BE2C (cell line): ENCODE measurements at regions not wholly inside any gene's neighbourhood (a gene's known extent, or its start where the extent isn't known, plus 50 kb on each side); places are given as distances from the start of the nearest gene placed in this dataset.

Source experiments
- DNase-seq: peaks from one replicate; pipeline ENCODE4 v3.0.0-alpha.2; 2020
- H3K27me3 ChIP-seq: fragments of 250-450 bp; sonication (Bioruptor Pico); 2 replicates; pipeline ENCODE4 v1.5.1; 2020; ENCODE audit warnings: mild to moderate bottlenecking
- H3K36me3 ChIP-seq: fragments of 250-450 bp; sonication (Bioruptor Pico); 2 replicates; pipeline ENCODE4 v1.5.1; 2020; ENCODE audit warnings: mild to moderate bottlenecking
- H3K4me1 ChIP-seq: fragments of 250-450 bp; sonication (Bioruptor Pico); 2 replicates; pipeline ENCODE4 v1.5.1; 2020
- H3K4me3 ChIP-seq: 2 replicates; pipeline ENCODE4 v1.5.1; 2011; ENCODE audit warnings: low read depth, low read length
- H3K9me3 ChIP-seq: fragments of 250-450 bp; sonication (Bioruptor Pico); 2 replicates; pipeline ENCODE4 v1.5.1; 2020
- TF ChIP-seq, protein P1 (sequence below): IDR thresholded peaks from 2 replicates; pipeline ENCODE4 v1.5.1; 2012; ENCODE audit warnings: mild to moderate bottlenecking, low read depth, low read length

DNA sequence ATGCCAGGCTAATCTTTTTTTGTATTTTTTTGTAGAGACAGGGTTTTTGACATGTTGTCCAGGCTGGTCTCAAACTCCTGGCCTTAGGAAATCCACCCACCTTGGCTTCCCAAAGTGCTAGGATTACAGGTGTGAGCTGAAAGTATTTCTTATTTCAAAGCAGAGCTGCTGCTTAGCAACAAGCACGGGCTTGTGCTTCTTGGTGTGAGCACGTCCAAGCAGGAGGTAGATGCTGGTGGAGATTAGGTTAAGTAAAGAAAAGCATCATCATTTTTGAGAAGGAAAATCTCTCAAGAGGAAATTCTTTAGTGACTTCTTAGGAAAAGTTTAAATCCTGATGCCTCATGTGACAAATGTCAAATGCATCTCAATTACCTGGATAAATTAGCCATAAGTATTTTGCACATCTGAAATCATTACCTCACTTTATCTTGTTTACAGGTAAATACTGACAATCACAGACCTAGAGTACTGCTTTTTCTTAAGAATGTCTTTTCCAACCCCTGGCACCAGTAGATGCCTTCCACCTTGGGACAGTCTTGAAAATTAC is 431.8 kb upstream of the FZD8 start:
- no peaks in the 10 kb centered on the region for H3K4me1 ChIP-seq
- H3K4me3 ChIP-seq: no peak overlapping the region
- no peak for DNase-seq

DNA sequence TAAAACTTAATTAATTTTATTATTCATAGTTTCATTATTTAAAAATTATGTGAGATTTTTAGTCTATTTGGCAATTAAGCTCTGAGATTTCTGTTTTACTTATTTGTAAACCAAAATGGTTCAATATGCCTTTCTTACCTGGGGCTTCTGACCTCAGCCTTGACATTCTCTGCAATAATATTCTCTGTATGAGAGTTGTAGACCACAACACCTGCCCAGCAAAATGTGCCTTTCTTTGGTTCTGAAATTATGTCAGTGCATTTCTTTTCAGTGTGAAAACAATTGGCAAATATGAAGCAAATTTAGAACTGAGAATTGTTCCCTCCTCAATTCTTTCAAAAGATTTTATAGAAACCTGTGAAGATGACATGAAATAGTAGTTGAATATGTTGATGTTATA is 426.4 kb upstream of the FZD8 start:
- TF ChIP-seq, protein P1, sequence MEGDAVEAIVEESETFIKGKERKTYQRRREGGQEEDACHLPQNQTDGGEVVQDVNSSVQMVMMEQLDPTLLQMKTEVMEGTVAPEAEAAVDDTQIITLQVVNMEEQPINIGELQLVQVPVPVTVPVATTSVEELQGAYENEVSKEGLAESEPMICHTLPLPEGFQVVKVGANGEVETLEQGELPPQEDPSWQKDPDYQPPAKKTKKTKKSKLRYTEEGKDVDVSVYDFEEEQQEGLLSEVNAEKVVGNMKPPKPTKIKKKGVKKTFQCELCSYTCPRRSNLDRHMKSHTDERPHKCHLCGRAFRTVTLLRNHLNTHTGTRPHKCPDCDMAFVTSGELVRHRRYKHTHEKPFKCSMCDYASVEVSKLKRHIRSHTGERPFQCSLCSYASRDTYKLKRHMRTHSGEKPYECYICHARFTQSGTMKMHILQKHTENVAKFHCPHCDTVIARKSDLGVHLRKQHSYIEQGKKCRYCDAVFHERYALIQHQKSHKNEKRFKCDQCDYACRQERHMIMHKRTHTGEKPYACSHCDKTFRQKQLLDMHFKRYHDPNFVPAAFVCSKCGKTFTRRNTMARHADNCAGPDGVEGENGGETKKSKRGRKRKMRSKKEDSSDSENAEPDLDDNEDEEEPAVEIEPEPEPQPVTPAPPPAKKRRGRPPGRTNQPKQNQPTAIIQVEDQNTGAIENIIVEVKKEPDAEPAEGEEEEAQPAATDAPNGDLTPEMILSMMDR: no peak
- Histone ChIP-seq H3K27me3 (no peaks in the 10 kb centered on the region), H3K36me3 (no peaks in the 10 kb centered on the region), H3K9me3 (no peaks in the 10 kb centered on the region), H3K4me3 (no peak overlapping the region), H3K4me1 (no peaks in the 10 kb centered on the region)
- no peak for DNase-seq

More for the DNA sequence above, 431.8 kb upstream of the FZD8 start:
- TF ChIP-seq, protein P1: no peak
- no peaks in the 10 kb centered on the region for H3K27me3 ChIP-seq
- H3K9me3 ChIP-seq: no peaks in the 10 kb centered on the region
- no peaks in the 10 kb centered on the region for H3K36me3 ChIP-seq

GRCh38 chr10:36067748-36068147 is 425.7 kb upstream of the FZD8 start:
- TF ChIP-seq, protein P1: no peak
- no peaks in the 10 kb centered on the region for H3K27me3 ChIP-seq

DNA sequence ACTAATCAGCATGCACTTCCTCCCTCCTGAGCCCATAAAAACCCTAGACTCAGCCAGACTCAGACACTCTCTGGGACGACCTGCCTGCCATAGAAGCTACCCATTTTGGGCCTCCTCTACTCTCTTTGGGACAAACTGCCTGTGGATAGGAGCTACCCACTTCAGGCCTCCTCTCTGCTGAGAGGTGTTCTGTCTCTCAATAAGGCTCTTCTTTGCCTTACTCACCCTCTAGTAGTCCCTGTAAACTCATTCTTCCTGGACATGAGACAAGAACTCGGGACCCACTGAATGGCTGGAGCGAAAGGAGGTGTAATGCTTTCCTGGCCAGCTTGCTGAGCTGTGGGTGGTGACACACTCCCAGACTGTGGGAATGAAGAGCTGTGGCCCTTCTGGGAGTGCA is 424.8 kb upstream of the FZD8 start:
- no peak for DNase-seq
- H3K36me3 ChIP-seq: no peaks in the 10 kb centered on the region
- no peaks in the 10 kb centered on the region for H3K4me1 ChIP-seq
- no peaks in the 10 kb centered on the region for H3K9me3 ChIP-seq
- H3K27me3 ChIP-seq: no peaks in the 10 kb centered on the region
- H3K4me3 ChIP-seq: no peak overlapping the region
- TF ChIP-seq, protein P1: no peak

More at GRCh38 chr10:36067748-36068147, 425.7 kb upstream of the FZD8 start:
- Histone ChIP-seq H3K4me3 (no peak overlapping the region), H3K9me3 (no peaks in the 10 kb centered on the region), H3K36me3 (no peaks in the 10 kb centered on the region), H3K4me1 (no peaks in the 10 kb centered on the region)
- DNase-seq: no peak

- Histone ChIP-seq H3K4me3 (no peak overlapping the region), H3K9me3 (no peaks in the 10 kb centered on the region), H3K27me3 (no peaks in the 10 kb centered on the region), H3K36me3 (no peaks in the 10 kb centered on the region), H3K4me1 (no peaks in the 10 kb centered on the region)
- no peak for DNase-seq
- TF ChIP-seq, protein P1: no peak
These were observed 424.0 kb upstream of the FZD8 start for GRCh38 chr10:36066102-36066501.

GRCh38 chr10:36063396-36063795 is 421.3 kb upstream of the FZD8 start:
- no peak for DNase-seq
- H3K4me3 ChIP-seq: no peak overlapping the region
- H3K36me3 ChIP-seq: no peaks in the 10 kb centered on the region
- no peaks in the 10 kb centered on the region for H3K4me1 ChIP-seq
- H3K9me3 ChIP-seq: no peaks in the 10 kb centered on the region
- H3K27me3 ChIP-seq: no peaks in the 10 kb centered on the region
- TF ChIP-seq, protein P1: no peak
